Jurkat, Clone E6-1 (cell line): ENCODE measurements at regions not wholly inside any gene's neighbourhood (a gene's known extent, or its start where the extent isn't known, plus 50 kb on each side); places are given as distances from the start of the nearest gene placed in this dataset.

Source experiments
- DNase-seq: peaks from one replicate; pipeline ENCODE4 v3.0.0-alpha.2; 2011; ENCODE audit warnings: low read depth, low spot score
- H3K4me3 ChIP-seq: 2 replicates; pipeline ENCODE4 v1.5.1; 2011; ENCODE audit warnings: mild to moderate bottlenecking, low read length, control low read depth, moderate library complexity

DNA sequence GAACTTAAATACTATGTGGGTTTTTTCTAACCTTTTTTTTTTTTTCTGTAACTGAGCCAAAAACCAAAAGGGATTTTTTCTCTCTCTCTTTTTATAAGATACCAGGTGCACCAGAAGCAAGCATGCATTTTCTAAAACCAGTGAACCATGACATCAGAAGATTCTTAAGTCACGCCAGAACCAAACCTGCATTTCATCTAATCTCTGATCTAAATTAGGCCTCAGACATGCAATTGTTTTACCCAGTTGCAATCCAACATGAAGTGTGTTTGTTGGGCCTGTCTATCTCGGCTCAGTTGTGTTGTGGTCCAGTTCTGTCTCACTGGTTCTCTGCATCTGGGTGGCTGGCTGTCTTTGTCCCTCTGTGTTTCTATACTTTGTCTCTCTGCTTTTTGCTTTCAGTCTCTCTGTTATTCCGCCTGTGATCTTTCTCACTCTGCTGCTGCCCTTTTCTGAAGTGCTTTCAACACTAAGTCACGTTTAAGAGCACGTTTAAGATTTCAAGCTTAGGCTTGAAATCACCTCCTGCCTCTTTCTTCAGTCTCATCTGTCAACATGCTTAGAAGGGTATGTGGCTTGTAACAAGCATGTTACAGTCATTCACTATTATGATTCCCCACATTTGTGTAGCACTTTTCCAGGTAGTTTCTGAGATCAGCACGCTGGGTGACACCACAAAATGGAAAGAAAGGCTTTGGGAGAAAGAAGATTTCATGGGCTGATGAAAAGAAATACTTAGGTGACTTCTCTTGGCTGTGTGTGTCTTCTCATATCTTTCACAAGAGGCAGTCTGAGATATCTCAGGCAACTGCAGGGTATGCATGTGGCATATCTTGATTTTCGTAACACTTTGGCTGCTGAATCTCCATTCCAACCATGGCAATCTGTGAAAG, 488.9 kb downstream of the SHISA9 start:
- DNase-seq = peak; percentile 93
- H3K4me3 ChIP-seq = no peak overlapping the region; the same call in 1 of the 2 replicates

DNA sequence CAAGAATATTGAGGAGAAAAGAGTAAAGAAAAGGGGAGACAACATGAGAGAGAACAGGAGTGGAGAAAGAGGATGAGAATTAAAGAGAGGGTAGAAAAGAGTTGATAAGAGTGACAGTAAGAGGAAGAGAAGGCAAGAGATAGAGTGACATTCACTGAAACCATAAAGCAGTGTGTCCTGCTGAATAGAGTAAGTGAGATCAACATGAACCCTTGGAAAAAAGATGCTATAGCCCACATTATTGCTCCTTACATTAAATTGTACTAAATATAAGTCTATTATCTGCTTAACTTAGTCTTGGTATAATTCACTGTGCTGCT, 489.5 kb downstream of the SHISA9 start:
- DNase-seq = no peak
- no peak overlapping the region for H3K4me3 ChIP-seq

DNA sequence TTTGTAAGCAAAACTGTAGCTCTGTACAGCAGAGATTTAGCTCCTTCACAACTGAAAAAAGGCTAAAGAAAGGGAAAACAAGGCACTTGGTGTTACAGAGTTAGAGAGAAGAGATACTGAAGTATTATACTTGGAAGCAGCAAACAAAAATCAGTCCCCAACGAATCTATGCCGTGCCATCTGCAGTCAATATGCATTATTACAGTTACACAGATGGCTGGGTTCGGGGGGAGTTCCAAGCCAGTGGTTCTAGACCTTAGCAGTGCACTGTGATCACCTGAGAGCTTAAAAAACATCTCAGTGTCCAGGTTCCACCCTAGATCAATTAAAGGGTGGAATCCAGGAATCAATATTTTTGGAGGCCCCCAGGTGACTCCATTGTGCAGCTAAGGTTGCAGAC, 489.9 kb downstream of the SHISA9 start:
- H3K4me3 ChIP-seq = no peak overlapping the region
- DNase-seq = peak; percentile 25

DNA sequence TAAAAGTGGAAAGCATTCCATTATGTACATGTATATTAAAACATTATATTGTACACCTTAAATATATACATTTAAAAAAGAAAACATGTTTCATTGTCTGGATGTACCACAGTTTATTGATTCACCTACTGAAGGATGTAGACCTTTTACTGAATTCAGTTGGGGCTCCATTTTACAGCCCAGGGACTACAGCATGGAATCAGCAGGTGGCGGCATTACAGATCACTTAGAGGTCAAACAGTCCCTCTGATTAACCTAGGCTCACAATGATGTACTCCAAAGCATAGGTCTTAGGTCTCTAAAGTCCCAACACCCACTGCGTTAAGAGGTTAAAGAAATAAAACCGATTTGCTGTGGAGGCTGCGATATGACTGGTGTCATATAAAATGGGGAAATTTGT, 490.9 kb downstream of the SHISA9 start:
- H3K4me3 ChIP-seq = no peak overlapping the region
- DNase-seq = no peak

DNA sequence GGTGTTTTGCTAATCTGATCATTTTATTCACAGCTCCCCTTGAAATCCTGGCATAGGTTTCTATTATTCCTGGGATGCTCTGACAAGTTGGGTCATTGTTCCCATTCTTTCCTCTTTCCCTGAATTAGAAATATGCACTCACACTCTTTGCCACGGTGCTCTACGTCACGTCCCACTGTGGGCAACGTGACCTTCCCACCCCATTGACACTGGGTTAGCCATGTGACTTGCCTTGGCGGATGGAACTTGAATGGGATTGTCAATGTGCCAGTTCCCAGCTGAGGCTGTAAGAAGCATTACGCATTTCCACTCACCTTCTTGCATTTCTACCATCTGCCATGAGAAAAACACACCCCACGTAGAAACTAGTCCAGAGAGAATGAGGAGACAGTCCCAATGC, 492.4 kb downstream of the SHISA9 start:
- no peak for DNase-seq
- no peak overlapping the region for H3K4me3 ChIP-seq

DNA sequence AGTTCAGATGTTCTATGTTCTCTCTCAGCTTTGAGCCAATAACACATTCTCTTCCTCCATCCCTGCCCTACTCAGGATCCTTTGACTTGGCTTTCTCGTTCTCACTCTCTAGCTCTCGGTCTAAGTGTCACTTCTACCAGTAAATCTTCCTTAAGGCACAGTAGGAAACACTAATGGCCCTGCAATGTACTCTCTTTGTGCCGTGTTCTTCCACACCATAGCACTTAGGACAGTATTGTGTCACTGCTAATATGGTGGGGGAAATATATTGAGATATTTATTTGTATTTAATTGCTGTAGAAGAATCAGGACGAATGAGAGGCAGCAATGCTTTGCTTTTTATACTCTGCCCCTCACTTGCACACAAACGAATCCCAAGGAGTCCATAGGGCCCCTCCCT, 493.1 kb downstream of the SHISA9 start:
- H3K4me3 ChIP-seq = no peak overlapping the region
- DNase-seq = no peak

DNA sequence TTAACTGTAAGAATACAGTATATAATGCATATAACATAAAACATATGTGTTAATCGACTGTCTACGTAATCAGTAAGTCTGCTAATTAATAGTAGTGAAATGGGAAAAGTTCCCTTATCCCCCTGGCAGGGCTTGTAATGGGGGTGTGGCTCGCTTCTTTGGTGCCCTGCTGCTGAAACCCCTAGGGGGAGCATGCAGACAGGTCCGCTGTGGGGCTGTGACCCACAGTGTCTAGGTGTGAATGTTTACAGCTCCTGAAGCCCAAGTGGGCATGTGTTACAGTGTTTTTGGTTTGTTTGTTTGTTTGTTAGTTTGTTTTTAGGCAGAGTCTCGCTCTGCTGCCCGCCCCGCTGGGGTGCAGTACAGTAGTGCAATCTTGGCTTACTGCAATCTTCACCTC, 495.7 kb downstream of the SHISA9 start:
- no peak for DNase-seq
- no peak overlapping the region for H3K4me3 ChIP-seq

DNA sequence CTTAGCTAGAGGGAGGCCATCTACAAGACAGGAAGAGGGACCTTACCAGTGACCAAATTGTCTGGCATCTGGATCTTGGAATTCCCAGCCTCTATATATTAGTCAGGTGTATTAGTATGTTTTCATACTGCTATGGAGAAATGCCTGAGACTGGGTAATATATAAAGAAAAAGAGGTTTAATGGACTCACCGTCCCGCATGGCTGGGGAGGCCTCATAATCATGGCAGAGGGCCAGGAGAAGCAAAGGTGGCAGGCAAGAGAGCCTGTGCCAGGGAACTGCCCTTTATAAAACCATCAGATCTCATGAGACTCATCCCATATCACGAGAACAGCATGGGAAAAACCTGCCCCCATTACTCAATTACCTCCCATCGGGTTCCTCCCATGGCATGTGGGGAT, 500.2 kb downstream of the SHISA9 start:
- no peak for DNase-seq
- no peak overlapping the region for H3K4me3 ChIP-seq

DNA sequence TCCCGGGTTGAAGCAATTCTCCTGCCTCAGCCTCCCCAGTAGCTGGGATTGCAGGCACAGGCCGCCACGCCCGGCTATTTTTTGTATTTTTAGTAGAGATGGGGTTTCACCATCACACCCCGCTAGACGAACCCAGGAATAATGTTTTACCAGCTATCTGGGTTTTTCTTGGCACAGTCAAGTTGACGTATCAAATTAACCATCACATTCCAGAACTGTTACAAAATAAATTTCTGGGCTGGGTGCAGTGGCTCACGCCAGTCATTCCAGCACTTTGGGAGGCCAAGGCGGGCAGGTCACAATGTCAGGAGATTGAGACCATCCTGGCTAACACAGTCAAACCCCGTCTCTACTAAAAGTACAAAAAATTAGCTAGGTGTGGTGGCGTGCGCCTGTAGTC, 501.2 kb downstream of the SHISA9 start:
- DNase-seq = no peak
- H3K4me3 ChIP-seq = no peak overlapping the region

DNA sequence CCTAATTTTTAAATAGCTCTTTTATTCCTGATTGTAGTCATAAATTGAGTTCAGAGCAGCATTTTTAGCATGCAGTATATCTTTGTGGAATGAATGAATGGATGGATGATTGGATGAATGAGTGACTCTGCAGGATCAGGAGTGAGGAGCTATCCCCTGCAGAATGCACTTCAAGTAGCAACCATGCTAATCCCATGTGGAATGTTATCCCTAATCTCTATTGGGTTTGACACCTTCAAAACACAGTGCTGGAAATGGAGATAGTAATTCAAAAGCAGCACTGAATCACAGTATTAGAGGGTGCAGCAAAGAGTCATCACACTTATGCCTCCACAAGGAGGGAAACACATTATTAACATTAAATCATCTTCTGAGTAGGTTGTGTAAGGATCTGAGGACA, 501.9 kb downstream of the SHISA9 start:
- no peak overlapping the region for H3K4me3 ChIP-seq
- no peak for DNase-seq

DNA sequence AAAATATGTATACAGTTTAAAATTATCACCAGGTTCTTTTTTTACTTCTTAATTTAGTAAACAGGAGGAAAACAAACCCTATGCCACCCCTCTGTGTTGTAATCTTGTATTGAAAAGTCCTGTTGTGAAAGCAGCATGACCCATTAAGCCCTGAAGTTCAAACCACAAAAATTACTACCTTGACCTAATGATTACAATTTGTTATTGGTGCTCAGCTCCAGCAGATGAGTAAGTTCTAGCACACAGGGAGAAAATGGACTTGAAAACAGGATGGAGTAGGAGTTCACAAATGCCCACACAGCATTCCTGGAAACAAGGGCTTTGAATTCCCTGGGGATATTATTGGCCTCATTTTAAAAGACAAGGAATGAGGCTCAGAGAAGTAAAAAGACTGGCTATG, 505.8 kb upstream of the ERCC4 start:
- DNase-seq = no peak
- H3K4me3 ChIP-seq = no peak overlapping the region

DNA sequence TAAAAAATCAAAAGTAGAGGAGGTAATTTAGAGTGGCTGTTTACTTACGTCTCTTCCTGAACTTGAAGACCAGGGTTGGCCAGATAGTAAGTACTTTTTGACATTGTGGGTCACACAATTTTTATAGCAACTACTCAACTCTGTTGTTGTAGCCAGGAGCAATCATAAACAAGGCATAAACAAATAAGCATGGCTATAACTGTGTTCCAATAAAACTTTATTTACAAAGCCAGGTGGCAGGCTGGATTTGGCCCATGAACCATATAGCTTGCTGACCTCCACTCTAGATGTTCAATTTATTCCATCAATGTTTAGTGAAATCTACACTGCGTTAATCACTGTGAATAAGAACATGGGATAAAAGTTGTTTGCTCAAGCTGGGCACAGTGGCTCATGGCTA, 500.4 kb upstream of the ERCC4 start:
- DNase-seq = no peak
- no peak overlapping the region for H3K4me3 ChIP-seq

DNA sequence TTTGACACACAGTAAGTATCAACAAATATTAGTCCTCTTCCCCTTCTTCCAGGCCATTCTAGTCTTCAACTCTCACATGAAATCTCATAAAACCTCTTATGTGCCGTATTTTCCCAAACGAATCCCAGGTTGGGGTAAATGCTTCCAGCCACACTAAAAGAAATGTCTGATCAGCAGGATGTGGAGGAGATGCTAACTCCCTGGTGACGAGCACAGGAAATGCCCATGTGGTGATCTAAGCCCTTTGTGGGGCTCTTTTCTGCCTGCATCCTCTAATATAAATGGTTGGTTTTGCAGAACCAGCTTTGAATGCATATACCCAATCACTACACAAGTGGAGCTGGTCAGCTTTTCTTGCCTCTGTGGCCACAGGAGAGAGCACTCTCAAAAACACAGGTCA, 498.2 kb upstream of the ERCC4 start:
- DNase-seq = no peak
- no peak overlapping the region for H3K4me3 ChIP-seq

DNA sequence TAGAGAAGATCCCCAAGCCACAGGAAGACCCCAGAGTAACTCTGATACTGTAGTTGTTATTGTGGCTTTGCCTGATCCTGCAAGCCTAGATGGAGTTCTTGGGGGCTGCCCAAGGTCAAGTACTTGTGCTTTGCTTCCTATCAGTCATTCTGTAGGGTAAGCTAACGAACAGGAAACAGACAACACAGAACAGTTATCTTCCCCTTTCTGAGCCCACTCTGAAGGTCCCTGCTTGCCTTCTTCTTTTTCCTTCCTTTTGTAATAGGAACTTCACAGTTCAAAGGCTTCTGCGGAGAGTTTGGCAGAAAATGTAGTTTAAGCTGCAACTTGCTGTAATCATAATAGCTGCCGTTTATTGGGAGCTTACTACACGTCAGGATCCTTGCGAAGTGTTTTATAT, 494.1 kb upstream of the ERCC4 start:
- DNase-seq = no peak

DNA sequence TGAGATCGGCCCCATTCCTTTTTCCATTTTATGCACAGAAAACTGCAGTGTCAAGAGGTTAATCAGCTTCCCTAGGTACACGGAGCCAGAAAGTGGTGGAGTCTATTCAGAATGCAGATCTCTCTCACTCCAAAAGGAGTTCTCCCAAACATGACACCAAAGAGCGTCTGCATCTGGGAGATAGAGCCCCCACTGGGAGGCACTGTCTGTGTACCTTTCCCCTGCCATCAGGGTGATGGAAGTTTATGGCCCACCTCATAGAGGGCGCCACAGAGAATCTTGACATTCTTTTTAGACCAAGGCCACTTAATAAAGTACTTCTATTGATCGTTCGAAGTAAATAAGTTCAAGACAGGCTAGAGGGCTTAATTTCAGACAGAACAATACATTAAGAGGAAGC, 493.7 kb upstream of the ERCC4 start:
- H3K4me3 ChIP-seq = no peak overlapping the region
- DNase-seq = peak; percentile 28

More for the DNA sequence above, 494.1 kb upstream of the ERCC4 start:
- H3K4me3 ChIP-seq = no peak overlapping the region

DNA sequence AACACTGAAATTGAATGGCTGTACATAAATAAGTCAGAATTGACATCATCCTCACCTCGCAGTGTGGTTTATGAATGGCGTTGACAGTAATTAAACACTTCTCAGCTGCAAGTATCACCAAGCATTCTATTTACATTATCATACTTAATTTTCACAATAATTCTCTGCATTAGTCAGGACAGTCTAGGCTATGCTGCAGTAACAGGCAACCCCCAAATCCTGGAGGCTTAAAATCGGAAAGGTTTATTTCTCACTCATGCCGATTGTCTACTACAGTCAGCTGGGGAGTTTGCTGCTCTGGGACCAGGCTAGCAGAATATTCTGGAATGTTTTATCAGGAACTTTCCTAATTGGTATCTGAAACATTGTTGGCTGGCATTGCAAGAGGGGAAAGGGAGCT, 493.2 kb upstream of the ERCC4 start:
- no peak overlapping the region for H3K4me3 ChIP-seq
- no peak for DNase-seq

DNA sequence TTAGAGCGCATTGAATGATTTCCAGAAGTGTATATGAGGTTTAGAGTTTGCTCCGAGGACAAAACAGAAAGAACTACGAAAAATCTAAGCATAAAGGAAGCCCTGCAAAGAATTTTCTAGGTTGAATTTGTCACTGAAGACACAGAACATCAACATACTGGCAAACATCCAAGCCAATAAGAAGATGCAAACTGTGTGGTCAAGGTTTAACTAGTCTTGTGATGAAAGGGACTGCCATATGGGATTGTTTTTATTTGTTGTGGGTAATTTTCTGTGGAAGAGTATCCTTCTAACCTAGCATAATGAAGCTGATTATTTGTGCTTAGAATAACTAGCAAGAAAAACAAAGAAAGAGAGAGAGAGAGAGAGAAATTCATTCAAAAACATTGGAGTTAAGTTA, 492.0 kb upstream of the ERCC4 start:
- no peak for DNase-seq
- no peak overlapping the region for H3K4me3 ChIP-seq

DNA sequence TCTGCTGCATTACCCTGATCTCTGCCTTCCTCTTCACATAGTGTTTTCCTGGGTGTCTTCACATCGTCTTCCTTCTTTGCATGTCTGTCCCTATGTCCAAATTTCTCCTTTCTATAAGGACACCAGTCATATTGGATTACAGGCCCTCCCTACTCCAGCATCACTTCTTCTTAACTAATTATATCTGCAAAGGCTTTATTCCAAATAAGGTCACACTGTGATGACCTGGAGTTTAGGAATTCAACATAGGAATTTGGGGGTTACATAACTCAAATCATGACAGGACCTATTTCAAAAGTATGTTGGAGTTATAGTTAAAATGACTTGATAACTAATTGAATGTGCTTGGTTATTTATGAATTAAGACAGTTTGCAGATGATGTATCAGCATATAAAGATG, 490.5 kb upstream of the ERCC4 start:
- no peak overlapping the region for H3K4me3 ChIP-seq
- no peak for DNase-seq

DNA sequence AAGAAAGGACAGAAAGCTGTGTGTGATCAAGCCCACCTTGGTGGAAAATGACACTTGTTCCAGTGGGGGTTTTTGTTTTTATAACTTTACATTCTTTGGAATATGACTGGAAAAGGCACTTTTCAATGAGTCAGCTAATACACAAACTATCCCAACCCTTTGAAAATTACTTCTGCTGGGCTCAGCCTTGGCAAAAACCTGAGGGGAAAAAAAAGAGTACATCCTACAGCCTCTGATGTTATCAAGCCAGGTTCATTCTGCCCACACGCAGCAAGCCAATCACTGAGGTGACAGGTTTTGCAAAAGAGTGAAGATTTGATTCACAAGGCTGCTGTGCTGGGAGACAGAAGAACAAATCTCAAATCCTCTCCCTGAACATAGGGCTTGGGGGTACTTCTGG, 484.5 kb upstream of the ERCC4 start:
- DNase-seq = no peak
- no peak overlapping the region for H3K4me3 ChIP-seq

DNA sequence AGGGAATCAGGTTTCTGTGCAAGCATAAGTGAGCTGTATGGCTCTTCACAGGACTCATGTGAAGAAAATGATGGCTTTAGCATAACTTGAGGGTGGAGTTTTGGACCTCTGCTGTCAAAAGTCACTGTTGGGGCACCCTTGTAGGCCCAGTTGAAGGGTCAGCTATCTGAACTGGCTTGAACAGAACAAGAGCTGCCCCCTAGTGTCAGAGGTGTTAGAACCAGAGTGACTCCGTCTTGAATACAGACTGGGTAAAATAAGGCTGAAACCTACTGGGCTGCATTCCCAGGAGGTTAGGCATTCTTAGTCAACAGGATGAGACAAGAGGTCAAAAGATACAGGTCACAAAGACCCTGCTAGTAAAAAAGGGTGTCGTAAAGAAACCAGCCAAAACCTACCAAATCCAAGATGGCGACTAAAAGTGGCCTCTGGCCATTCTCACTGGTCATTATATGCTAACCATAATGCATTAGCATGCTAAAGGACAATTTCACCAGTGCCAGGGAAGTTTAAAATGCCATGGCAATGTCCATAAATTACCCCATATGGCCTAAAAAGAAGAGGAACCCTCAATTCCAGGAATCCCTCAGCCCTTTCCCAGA, 484.0 kb upstream of the ERCC4 start:
- DNase-seq = no peak
- H3K4me3 ChIP-seq = no peak overlapping the region
